Neural cell (in vitro differentiated cells): ENCODE measurements at regions not wholly inside any gene's neighbourhood (a gene's known extent, or its start where the extent isn't known, plus 50 kb on each side); places are given as distances from the start of the nearest gene placed in this dataset.

ENCODE experiments used
- H2AFZ ChIP-seq: fragments of 200-600, 300-800 bp; sonication (generic), shearing (Covaris generic); 2 replicates; pipeline ENCODE4 v1.6.0; 2014; ENCODE audit warnings: low read depth, mild to moderate bottlenecking, antibody characterized with exemption, low read length, moderate library complexity
- H3F3A ChIP-seq: fragments of 200-600 bp; shearing (Covaris generic); 2 replicates; pipeline ENCODE4 v1.6.1; 2016; ENCODE audit warnings: mild to moderate bottlenecking, moderate library complexity, mixed read lengths, antibody characterized with exemption, low read length; ENCODE audit not compliant: insufficient read depth, poor library complexity, severe bottlenecking
- H3K27ac ChIP-seq: fragments of 200-600, 300-800 bp; sonication (generic), shearing (Covaris generic); 2 replicates; pipeline ENCODE4 v1.5.1; 2014; ENCODE audit warnings: mild to moderate bottlenecking, low read length, moderate library complexity
- H3K27me3 ChIP-seq: fragments of 300-800, 200-600 bp; sonication (generic), shearing (Covaris generic); 2 replicates; pipeline ENCODE4 v1.6.0; 2014; ENCODE audit warnings: mild to moderate bottlenecking, low read depth, low read length, moderate library complexity; ENCODE audit not compliant: insufficient read depth
- H3K36me3 ChIP-seq: fragments of 300-800, 200-600 bp; sonication (generic), shearing (Covaris generic); 2 replicates; pipeline ENCODE4 v1.5.1; 2014; ENCODE audit warnings: mild to moderate bottlenecking, antibody characterized with exemption, low read length, moderate library complexity; ENCODE audit not compliant: insufficient read depth
- H3K4me2 ChIP-seq: fragments of 300-800, 200-600 bp; sonication (generic), shearing (Covaris generic); 2 replicates; pipeline ENCODE4 v1.6.0; 2014; ENCODE audit warnings: mild to moderate bottlenecking, low read length
- H3K4me3 ChIP-seq: fragments of 300-800, 200-600 bp; sonication (generic), shearing (Covaris generic); 2 replicates; pipeline ENCODE4 v1.5.1; 2014; ENCODE audit warnings: mild to moderate bottlenecking, low read length, moderate library complexity
- H3K79me2 ChIP-seq: fragments of 200-600 bp; shearing (Covaris generic); replicated peaks from 2 replicates; pipeline ENCODE4 v1.6.0; 2014; ENCODE audit warnings: mild to moderate bottlenecking, low read length, moderate library complexity; ENCODE audit not compliant: insufficient read depth
- H3K9ac ChIP-seq: fragments of 300-800, 200-600 bp; sonication (generic), shearing (Covaris generic); 2 replicates; pipeline ENCODE4 v1.6.1; 2016; ENCODE audit warnings: mild to moderate bottlenecking, low read length, mixed read lengths
- H3K9me2 ChIP-seq: fragments of 200-600 bp; shearing (Covaris generic); 2 replicates; pipeline ENCODE4 v1.6.1; 2016; ENCODE audit warnings: mild to moderate bottlenecking, low read length, mixed read lengths; ENCODE audit not compliant: insufficient read depth
- H3K9me3 ChIP-seq: fragments of 200-600, 300-800 bp; sonication (generic), shearing (Covaris generic); 2 replicates; pipeline ENCODE4 v1.6.1; 2016; ENCODE audit warnings: mild to moderate bottlenecking, mixed run types, low read length, moderate library complexity, mixed read lengths
- H4K20me1 ChIP-seq: fragments of 200-600 bp; shearing (Covaris generic); 2 replicates; pipeline ENCODE4 v1.6.1; 2016; ENCODE audit warnings: mild to moderate bottlenecking, mixed run types; ENCODE audit not compliant: insufficient read depth
- EP300 ChIP-seq: fragments of 450-650 bp; conservative IDR thresholded peaks from 2 replicates; pipeline ENCODE4 v1.6.1; 2014; ENCODE audit warnings: antibody characterized with exemption, mild to moderate bottlenecking, moderate library complexity; ENCODE audit not compliant: poor library complexity, severe bottlenecking
- EZH2 ChIP-seq: fragments of 200-600, 300-800 bp; shearing (Covaris generic), sonication (generic); IDR thresholded peaks from 2 replicates; pipeline ENCODE4 v1.6.1; 2014; ENCODE audit warnings: antibody characterized with exemption, low read length, borderline replicate concordance, mild to moderate bottlenecking; ENCODE audit not compliant: insufficient read depth, poor library complexity, severe bottlenecking
- MXI1 ChIP-seq: fragments of 450-650 bp; conservative IDR thresholded peaks from 2 replicates; pipeline ENCODE4 v1.6.1; 2014; ENCODE audit warnings: antibody characterized with exemption, mild to moderate bottlenecking; ENCODE audit not compliant: poor library complexity, severe bottlenecking
- POLR2AphosphoS5 ChIP-seq: IDR thresholded peaks from 2 replicates; pipeline ENCODE4 v1.6.1; 2012
- RAD21 ChIP-seq: fragments of 450-650 bp; conservative IDR thresholded peaks from 2 replicates; pipeline ENCODE4 v1.6.1; 2014; ENCODE audit warnings: antibody characterized with exemption, mild to moderate bottlenecking, moderate library complexity
- SMC3 ChIP-seq: fragments of 450-650 bp; conservative IDR thresholded peaks from 2 replicates; pipeline ENCODE4 v1.6.1; 2014; ENCODE audit warnings: antibody characterized with exemption, mild to moderate bottlenecking, moderate library complexity; ENCODE audit not compliant: poor library complexity
- TAF1 ChIP-seq: IDR thresholded peaks from 2 replicates; pipeline ENCODE4 v1.6.1; 2012; ENCODE audit warnings: low read depth
- TF ChIP-seq, protein P1 (sequence below): fragments of 450-650 bp; IDR thresholded peaks from 2 replicates; pipeline ENCODE4 v1.5.1; 2014; ENCODE audit warnings: antibody characterized with exemption, mild to moderate bottlenecking, moderate library complexity; ENCODE audit not compliant: poor library complexity, severe bottlenecking
- TF ChIP-seq, protein P2 (sequence below): IDR thresholded peaks from 2 replicates; pipeline ENCODE4 v1.6.1; 2012; ENCODE audit warnings: borderline replicate concordance

DNA sequence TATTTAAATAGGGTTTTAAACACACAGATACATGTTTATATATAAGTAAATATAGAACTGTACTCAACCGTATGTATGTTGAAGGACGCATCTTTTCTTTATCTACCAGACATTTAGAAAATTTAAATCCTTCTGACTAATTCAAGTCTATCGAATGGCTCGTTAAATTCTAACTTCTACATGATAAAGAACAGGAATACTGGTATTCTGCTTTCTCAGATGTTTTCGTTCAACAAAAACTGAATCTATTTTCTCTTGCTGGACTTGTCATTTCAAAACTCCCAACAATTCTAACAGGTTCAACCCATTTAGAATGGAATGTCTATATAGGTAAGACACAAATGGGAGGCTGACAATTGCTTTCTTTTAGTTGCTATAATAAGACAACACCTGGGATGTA, 978.3 kb upstream of the ADGRL3 start:
- Histone ChIP-seq H2AFZ (no peak overlapping the region), H3K4me2 (no peak overlapping the region), H3K9me2 (no peaks in the 10 kb centered on the region), H3K79me2 (no peaks in the 10 kb centered on the region), H3K36me3 (no peaks in the 10 kb centered on the region), H3K4me3 (no peak overlapping the region), H3K27ac (no peak overlapping the region), H3K9ac (no peak overlapping the region), H3K9me3 (no peaks in the 10 kb centered on the region), H3F3A (no peaks in the 10 kb centered on the region), H4K20me1 (no peaks in the 10 kb centered on the region), H3K27me3 (no peaks in the 10 kb centered on the region)
- TF ChIP-seq SMC3: no peak
- TF ChIP-seq, protein P1, sequence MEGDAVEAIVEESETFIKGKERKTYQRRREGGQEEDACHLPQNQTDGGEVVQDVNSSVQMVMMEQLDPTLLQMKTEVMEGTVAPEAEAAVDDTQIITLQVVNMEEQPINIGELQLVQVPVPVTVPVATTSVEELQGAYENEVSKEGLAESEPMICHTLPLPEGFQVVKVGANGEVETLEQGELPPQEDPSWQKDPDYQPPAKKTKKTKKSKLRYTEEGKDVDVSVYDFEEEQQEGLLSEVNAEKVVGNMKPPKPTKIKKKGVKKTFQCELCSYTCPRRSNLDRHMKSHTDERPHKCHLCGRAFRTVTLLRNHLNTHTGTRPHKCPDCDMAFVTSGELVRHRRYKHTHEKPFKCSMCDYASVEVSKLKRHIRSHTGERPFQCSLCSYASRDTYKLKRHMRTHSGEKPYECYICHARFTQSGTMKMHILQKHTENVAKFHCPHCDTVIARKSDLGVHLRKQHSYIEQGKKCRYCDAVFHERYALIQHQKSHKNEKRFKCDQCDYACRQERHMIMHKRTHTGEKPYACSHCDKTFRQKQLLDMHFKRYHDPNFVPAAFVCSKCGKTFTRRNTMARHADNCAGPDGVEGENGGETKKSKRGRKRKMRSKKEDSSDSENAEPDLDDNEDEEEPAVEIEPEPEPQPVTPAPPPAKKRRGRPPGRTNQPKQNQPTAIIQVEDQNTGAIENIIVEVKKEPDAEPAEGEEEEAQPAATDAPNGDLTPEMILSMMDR: no peak
- no peak for TF ChIP-seq POLR2AphosphoS5
- TF ChIP-seq EP300: no peak
- no peak for TF ChIP-seq TAF1
- TF ChIP-seq, protein P2, sequence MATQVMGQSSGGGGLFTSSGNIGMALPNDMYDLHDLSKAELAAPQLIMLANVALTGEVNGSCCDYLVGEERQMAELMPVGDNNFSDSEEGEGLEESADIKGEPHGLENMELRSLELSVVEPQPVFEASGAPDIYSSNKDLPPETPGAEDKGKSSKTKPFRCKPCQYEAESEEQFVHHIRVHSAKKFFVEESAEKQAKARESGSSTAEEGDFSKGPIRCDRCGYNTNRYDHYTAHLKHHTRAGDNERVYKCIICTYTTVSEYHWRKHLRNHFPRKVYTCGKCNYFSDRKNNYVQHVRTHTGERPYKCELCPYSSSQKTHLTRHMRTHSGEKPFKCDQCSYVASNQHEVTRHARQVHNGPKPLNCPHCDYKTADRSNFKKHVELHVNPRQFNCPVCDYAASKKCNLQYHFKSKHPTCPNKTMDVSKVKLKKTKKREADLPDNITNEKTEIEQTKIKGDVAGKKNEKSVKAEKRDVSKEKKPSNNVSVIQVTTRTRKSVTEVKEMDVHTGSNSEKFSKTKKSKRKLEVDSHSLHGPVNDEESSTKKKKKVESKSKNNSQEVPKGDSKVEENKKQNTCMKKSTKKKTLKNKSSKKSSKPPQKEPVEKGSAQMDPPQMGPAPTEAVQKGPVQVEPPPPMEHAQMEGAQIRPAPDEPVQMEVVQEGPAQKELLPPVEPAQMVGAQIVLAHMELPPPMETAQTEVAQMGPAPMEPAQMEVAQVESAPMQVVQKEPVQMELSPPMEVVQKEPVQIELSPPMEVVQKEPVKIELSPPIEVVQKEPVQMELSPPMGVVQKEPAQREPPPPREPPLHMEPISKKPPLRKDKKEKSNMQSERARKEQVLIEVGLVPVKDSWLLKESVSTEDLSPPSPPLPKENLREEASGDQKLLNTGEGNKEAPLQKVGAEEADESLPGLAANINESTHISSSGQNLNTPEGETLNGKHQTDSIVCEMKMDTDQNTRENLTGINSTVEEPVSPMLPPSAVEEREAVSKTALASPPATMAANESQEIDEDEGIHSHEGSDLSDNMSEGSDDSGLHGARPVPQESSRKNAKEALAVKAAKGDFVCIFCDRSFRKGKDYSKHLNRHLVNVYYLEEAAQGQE: no peak
- no peak for TF ChIP-seq RAD21
- no peak for TF ChIP-seq EZH2
- no peak for TF ChIP-seq MXI1

DNA sequence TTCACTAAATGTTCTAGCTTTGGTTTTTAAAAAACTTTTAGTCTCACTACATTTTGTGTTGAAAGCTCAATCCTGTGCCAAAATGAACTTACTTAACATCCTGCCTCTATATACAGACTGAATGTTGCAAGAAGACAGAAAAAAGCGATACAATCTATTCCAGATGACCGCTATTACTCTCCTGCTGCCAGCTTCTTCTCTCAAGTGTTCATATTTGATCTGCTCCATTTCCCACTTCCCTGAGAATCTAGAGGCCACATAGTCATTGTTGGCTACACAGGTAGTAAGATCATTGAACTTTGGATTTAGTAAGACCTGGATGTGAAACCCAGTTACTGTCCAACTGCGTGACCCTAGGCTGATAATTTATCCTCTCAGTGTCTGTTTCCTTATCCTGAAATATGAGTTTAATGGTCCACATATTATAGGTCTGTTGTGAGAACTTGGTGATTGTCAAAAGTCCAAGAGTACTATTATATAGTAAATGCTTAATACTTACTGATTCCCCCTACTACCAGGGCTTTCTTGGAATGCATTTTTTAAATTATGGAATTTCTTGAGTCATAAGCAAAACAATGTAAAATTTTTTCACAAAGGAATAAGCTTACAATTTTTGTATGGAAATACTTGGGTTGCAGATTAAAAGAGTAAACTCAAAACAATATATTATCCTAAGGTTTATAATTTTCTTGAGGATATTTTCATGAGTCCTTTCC, 976.8 kb upstream of the ADGRL3 start:
- no peaks in the 10 kb centered on the region for H3K9me3 ChIP-seq
- no peaks in the 10 kb centered on the region for H3K9me2 ChIP-seq
- TF ChIP-seq EZH2 (no peak), POLR2AphosphoS5 (no peak), EP300 (no peak), MXI1 (no peak), TAF1 (no peak), SMC3 (no peak), RAD21 (no peak)
- TF ChIP-seq, protein P1: no peak
- TF ChIP-seq, protein P2: no peak
- no peaks in the 10 kb centered on the region for H3K79me2 ChIP-seq
- H4K20me1 ChIP-seq: no peaks in the 10 kb centered on the region
- no peak overlapping the region for H3K4me3 ChIP-seq
- no peaks in the 10 kb centered on the region for H3F3A ChIP-seq
- H3K4me2 ChIP-seq: no peak overlapping the region
- no peaks in the 10 kb centered on the region for H3K27me3 ChIP-seq
- H3K9ac ChIP-seq: no peak overlapping the region
- no peak overlapping the region for H2AFZ ChIP-seq
- H3K27ac ChIP-seq: no peak overlapping the region
- H3K36me3 ChIP-seq: no peaks in the 10 kb centered on the region
